ENCODE measurements at regions not wholly inside any gene's neighbourhood (a gene's known extent, or its start where the extent isn't known, plus 50 kb on each side); places are given as distances from the start of the nearest gene placed in this dataset.

- Histone ChIP-seq H4K20me1 (ENCODE audit: insufficient read depth) (no peaks in the 10 kb centered on the region), H3K4me1 (ENCODE audit: low read depth, poor library complexity, severe bottlenecking) (no peaks in the 10 kb centered on the region), H3K4me3 (IDR thresholded peaks at IDR 0.05; ENCODE audit: insufficient read depth, low read depth, low read length) (no peak overlapping the region), H2AFZ (ENCODE audit: low read depth) (no peak overlapping the region), H3K36me3 (ENCODE audit: insufficient read depth) (no peaks in the 10 kb centered on the region), H3K79me2 (ENCODE audit: insufficient read depth, low read depth) (no peaks in the 10 kb centered on the region), H3K9ac (no peak overlapping the region), H3K4me2 (no peak overlapping the region), H3K27ac (no peak overlapping the region), H3K27me3 (ENCODE audit: insufficient read depth, low read depth) (no peaks in the 10 kb centered on the region)
- TF ChIP-seq CTCF (conservative IDR thresholded peaks at IDR 0.05; ENCODE audit: low read depth, low read length) = no peak
These were observed 830.4 kb upstream of the FAT3 start for GRCh38 chr11:91394073-91394726.

GRCh38 chr11:91382946-91383345 is 841.7 kb upstream of the FAT3 start:
- Histone ChIP-seq H3K36me3 (ENCODE audit: insufficient read depth) (no peaks in the 10 kb centered on the region), H3K9ac (no peak overlapping the region), H3K4me1 (ENCODE audit: low read depth, poor library complexity, severe bottlenecking) (no peaks in the 10 kb centered on the region), H4K20me1 (ENCODE audit: insufficient read depth) (no peaks in the 10 kb centered on the region), H3K4me3 (IDR thresholded peaks at IDR 0.05; ENCODE audit: insufficient read depth, low read depth, low read length) (no peak overlapping the region), H2AFZ (ENCODE audit: low read depth) (no peak overlapping the region), H3K27ac (no peak overlapping the region), H3K4me2 (no peak overlapping the region), H3K79me2 (ENCODE audit: insufficient read depth, low read depth) (no peaks in the 10 kb centered on the region), H3K27me3 (ENCODE audit: insufficient read depth, low read depth) (no peaks in the 10 kb centered on the region)
- TF ChIP-seq CTCF (conservative IDR thresholded peaks at IDR 0.05; ENCODE audit: low read depth, low read length) = no peak

GRCh38 chr11:91374794-91375193 is 849.8 kb upstream of the FAT3 start:
- no peak for TF ChIP-seq CTCF (conservative IDR thresholded peaks at IDR 0.05; ENCODE audit: low read depth, low read length)
- Histone ChIP-seq H2AFZ (ENCODE audit: low read depth) (no peak overlapping the region), H3K27me3 (ENCODE audit: insufficient read depth, low read depth) (no peaks in the 10 kb centered on the region), H4K20me1 (ENCODE audit: insufficient read depth) (no peaks in the 10 kb centered on the region), H3K4me1 (ENCODE audit: low read depth, poor library complexity, severe bottlenecking) (no peaks in the 10 kb centered on the region), H3K36me3 (ENCODE audit: insufficient read depth) (no peaks in the 10 kb centered on the region), H3K79me2 (ENCODE audit: insufficient read depth, low read depth) (no peaks in the 10 kb centered on the region), H3K9ac (no peak overlapping the region), H3K4me2 (no peak overlapping the region), H3K27ac (no peak overlapping the region), H3K4me3 (IDR thresholded peaks at IDR 0.05; ENCODE audit: insufficient read depth, low read depth, low read length) (no peak overlapping the region)

- Histone ChIP-seq H3K4me2 (no peak overlapping the region), H3K79me2 (ENCODE audit: insufficient read depth, low read depth) (no peaks in the 10 kb centered on the region), H3K36me3 (ENCODE audit: insufficient read depth) (no peaks in the 10 kb centered on the region), H4K20me1 (ENCODE audit: insufficient read depth) (no peaks in the 10 kb centered on the region), H3K9ac (no peak overlapping the region), H3K27me3 (ENCODE audit: insufficient read depth, low read depth) (no peaks in the 10 kb centered on the region), H3K27ac (no peak overlapping the region), H2AFZ (ENCODE audit: low read depth) (no peak overlapping the region), H3K4me3 (IDR thresholded peaks at IDR 0.05; ENCODE audit: insufficient read depth, low read depth, low read length) (no peak overlapping the region), H3K4me1 (ENCODE audit: low read depth, poor library complexity, severe bottlenecking) (no peaks in the 10 kb centered on the region)
- TF ChIP-seq CTCF (conservative IDR thresholded peaks at IDR 0.05; ENCODE audit: low read depth, low read length) = no peak
These were observed 851.1 kb upstream of the FAT3 start for GRCh38 chr11:91373497-91373896.
